ENCODE measurements at regions not wholly inside any gene's neighbourhood (a gene's known extent, or its start where the extent isn't known, plus 50 kb on each side); places are given as distances from the start of the nearest gene placed in this dataset.
"Not testable (repeated sequence)": the region's sequence is repeated elsewhere in the genome, so short reads cannot be mapped to it uniquely, and the experiment has no call there.

DNA sequence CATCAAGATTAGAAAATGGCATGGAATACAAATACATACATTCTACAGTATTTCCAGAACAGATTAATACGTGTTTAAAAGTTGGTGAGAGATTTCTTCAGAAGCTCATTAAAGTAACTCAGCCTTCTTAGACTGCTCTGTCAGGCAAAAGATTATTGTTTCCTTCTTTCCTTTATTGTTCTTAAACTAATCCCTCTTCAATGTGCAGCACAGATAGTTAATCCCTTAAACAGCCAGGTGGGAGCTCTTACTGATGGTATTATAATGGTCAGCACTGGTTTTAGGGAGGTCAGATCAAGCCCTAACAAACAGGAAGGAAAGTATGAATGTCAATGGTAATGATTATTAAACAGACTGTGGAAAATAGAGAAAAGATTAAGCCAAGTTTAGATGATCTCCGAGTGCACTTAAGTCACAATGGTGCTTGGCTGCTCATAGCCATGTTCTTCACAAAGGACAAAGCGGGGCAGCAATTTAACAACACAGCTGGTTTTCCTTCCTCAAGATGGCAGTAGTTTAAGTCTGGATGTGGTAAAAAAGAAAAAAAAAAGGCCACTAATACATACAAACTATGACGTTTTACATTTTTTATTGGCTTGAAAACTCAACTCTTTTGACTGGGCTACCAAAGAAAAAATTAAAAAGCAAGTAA is 992.6 kb downstream of the PCDH9 start:
- intact Hi-C loops (cut with DNase I): no loop called here
- no peak for ATAC-seq (ENCODE audit: poor library complexity)
- DNase-seq: no peak

DNA sequence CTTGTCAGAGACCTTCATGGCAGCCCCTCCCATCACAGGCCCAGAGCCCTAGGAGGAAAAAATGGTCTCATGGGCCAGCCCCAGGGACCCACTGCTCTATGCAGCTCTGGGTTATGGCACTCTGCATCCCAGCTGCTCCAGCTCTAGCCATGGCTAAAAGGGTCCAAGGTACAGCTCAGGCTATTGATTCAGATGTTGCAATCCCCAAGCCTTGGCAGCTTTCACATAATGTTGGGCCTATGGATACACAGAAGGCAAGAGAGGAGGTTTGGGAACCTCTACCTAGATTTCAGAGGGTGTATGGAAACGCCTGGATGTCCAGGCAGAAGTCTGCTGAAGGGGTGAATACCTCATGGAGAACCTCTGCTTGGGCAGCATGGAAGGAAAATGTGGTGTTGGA is 996.0 kb downstream of the PCDH9 start:
- intact Hi-C loops (cut with DNase I): no loop called here
- DNase-seq: no peak
- ATAC-seq (ENCODE audit: poor library complexity): no peak

DNA sequence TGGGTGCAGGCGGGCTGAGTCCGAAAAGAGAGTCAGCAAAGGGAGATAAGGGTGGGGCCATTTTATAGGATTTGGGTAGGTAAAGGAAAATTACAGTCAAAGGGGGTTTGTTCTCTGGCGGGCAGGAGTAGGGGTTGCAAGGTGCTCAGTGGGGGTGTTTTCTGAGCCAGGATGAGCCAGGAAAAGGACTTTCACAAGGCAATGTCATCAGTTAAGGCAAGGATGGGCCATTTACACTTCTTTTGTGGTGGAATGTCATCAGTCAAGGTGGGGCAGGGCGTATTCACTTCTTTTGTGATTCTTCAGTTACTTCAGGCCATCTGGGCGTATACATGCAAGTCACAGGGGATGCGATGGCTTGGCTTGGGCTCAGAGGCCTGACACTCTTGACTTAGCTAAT is 998.2 kb downstream of the PCDH9 start:
- intact Hi-C loops (cut with DNase I): not testable (repeated sequence)

DNA sequence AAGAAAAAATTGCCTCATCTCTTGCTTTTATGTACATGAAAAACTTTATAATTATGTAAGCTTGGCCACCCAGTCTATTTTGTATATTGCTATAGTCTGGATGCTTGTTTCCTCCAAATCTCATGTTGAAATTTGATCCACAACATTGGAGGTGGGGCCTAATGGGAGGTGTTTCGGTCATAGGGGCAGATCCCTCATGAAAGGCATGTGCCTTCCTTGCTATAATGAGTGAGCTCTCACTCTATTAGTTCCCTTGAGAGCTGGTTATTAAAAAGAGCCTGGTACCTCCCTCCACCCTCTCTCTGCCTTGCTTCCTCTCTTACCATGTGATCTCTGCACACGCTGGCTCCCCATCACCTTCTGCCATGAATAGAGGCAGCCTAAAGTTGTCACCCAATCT is 1005.1 kb downstream of the PCDH9 start:
- intact Hi-C loops (cut with DNase I): no loop called here
- ATAC-seq (ENCODE audit: poor library complexity): no peak
- no peak for DNase-seq

More for the DNA sequence above, 998.2 kb downstream of the PCDH9 start:
- not testable (repeated sequence) for DNase-seq; ATAC-seq (ENCODE audit: poor library complexity)

DNA sequence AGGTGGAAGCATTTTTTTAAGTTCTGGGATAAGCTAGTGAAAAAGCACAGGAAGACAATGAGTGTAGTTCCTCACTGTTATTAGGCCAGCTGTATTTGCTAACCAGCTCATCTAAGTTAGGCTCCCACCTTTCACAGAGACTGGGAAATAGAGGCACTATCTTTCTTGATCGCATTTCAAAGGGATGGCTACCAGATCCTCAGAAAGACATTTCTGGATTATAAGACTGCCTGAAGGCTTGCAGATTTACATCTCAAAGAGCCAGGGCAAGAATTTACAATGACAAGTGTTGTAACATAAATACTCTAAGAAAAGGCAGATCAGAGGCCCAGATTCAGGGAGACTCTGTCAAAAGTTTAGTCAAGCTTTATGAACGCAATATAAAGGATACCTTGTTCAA is 1005.5 kb downstream of the PCDH9 start:
- intact Hi-C loops (cut with DNase I): no loop called here
- DNase-seq (no peak), ATAC-seq (ENCODE audit: poor library complexity) (no peak)

DNA sequence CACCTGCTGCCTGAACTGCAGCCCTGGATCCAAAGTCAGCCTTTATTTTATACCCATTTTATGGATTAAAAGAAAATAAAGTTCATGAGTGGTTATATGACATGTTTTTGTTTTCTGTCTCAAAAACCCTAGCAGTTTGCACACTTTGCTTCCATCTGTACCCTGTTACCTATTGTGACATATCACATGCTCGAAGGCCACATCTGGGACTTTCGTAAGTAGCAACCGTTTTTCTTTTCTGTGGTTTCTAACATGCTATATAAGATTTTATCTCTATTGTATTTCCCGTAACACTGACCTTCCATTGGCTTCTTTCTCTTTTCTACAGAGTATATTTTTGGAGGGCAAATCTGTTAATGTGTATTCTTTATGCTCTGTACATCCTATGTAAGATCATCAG is 1007.2 kb downstream of the PCDH9 start:
- no peak for DNase-seq
- no peak for ATAC-seq (ENCODE audit: poor library complexity)
- intact Hi-C loops (cut with DNase I): no loop called here

- intact Hi-C loops (cut with DNase I): no loop called here
- no peak for ATAC-seq (ENCODE audit: poor library complexity)
- no peak for DNase-seq
These were observed 1008.0 kb downstream of the PCDH9 start for GRCh38 chr13:66222127-66222526.

DNA sequence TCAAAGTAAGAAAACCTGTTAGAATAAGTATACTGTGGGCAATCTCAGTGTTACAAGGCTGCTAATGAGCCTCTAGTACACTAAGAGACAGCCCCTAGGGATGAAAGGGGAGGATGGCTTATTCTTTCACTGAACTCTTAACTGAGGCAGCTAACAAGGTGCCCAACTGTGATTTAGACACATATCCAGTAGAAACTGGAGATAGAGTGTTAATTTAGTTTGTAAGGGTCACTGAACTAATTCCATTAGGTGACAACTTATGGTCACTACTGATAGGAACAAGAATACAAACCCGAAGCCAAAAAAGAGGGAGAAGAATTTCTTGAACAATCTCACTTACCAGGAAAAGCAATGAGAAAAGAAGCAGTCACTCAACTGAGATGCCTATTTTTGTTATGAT is 1010.6 kb downstream of the PCDH9 start:
- no peak for ATAC-seq (ENCODE audit: poor library complexity)
- intact Hi-C loops (cut with DNase I): no loop called here
- no peak for DNase-seq

GRCh38 chr13:66218583-66218982 is 1011.6 kb downstream of the PCDH9 start:
- intact Hi-C loops (cut with DNase I): no loop called here
- no peak for ATAC-seq (ENCODE audit: poor library complexity)
- no peak for DNase-seq

- intact Hi-C loops (cut with DNase I): no loop called here
- DNase-seq: no peak
- ATAC-seq (ENCODE audit: poor library complexity): no peak
These were observed 1013.4 kb downstream of the PCDH9 start for GRCh38 chr13:66216728-66217127.

DNA sequence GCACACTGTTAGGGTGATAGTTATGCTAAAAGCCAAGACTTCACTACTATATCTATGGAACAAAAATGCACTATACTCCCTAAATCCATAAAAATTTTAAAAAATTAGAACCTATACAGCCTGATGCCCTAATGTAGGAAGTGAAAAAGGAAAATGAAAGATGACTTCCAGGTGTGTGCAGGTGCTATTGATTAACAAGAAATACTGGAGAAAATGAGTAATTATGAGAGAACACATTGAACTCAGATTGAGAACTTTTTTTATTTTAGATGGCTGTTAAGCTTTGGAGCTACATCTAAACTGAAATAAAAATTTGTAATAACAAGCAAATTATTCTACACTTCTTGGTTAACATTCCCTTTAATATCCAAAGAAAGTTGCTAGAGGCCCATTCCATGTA is 1015.7 kb downstream of the PCDH9 start:
- intact Hi-C loops (cut with DNase I): no loop called here
- no peak for DNase-seq
- ATAC-seq (ENCODE audit: poor library complexity): no peak

GRCh38 chr13:66212511-66212910 is 1017.6 kb downstream of the PCDH9 start:
- DNase-seq (no peak), ATAC-seq (ENCODE audit: poor library complexity) (no peak)
- intact Hi-C loops (cut with DNase I): no loop called here

DNA sequence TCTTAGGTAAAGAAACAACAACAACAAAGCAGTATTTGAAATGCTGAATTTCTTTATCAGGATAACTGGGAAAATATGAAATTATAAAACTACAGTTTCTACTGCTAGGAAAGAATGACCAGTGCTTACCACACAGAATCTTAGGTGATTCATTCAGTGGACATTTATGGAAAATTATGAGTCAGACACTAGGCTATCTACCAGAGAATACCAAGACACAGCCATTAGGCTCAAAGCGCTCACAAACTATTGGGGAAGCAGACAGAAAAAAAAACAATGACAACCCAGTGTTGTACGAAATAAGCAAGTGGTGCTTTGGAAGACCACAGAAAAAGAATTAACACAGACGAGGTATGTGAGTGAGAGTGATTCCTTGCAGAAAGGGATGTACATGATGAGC is 1019.5 kb downstream of the PCDH9 start:
- no peak for ATAC-seq (ENCODE audit: poor library complexity)
- DNase-seq: no peak
- intact Hi-C loops (cut with DNase I): no loop called here

DNA sequence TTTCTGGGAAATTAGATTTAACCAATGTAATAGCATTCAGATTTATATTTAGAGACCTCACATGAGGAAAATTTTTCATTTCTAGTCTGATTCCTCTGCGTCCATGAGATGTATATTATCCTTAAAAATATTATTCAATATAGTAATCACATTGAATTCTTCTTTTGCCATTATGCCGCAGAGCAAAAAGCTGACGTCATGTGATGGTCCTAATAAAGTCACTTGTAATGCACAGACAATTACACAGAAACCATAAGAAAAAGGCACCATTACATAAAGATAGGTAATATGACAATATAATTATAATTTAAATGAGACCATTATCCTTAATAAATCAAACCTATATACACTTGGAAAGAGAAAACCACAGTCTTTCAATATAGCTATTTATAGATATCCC is 1021.5 kb downstream of the PCDH9 start:
- intact Hi-C loops (cut with DNase I): no loop called here
- ATAC-seq (ENCODE audit: poor library complexity): no peak
- no peak for DNase-seq

GRCh38 chr13:66207610-66208009 is 1022.5 kb downstream of the PCDH9 start:
- intact Hi-C loops (cut with DNase I): no loop called here
- DNase-seq: no peak
- no peak for ATAC-seq (ENCODE audit: poor library complexity)

DNA sequence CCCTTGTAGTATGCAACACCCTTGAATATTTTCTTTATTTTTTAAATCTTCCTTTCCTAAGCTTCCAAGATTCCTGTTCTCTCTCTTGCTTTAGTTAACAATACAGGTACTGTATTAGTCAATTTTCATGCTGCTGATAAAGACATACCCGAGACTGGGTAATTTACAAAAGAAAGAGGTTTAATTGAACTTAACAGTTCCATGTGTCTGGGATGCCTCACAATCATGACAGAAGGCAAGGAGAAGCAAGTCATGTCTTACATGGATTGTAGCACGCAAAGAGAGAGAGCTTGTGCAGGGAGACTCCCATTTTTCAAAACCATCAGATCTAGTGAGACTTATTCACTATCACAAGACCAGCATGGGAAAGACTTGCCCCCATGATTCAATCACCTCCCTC is 1024.3 kb downstream of the PCDH9 start:
- DNase-seq (no peak), ATAC-seq (ENCODE audit: poor library complexity) (no peak)
- intact Hi-C loops (cut with DNase I): no loop called here

DNA sequence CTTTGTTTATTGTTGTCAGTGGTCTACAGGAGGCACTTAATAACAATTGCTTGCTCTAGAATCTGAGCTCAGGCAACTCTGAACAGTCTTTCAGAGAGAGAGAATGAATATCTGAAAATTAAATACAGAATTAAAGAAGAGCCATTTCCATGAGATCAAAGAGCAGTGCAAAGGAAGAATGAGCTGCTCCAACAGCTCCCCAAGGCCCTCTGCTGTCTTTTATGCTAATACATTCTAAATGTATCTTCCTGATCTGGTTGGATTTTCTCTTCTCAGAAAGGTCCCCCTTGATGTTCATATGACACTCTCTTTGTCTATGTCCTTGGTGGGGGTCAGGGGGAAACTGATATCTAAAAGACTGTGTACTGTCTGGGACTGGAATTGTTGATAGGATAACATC is 1029.6 kb downstream of the PCDH9 start:
- ATAC-seq (ENCODE audit: poor library complexity) (no peak), DNase-seq (no peak)
- intact Hi-C loops (cut with DNase I): no loop called here

DNA sequence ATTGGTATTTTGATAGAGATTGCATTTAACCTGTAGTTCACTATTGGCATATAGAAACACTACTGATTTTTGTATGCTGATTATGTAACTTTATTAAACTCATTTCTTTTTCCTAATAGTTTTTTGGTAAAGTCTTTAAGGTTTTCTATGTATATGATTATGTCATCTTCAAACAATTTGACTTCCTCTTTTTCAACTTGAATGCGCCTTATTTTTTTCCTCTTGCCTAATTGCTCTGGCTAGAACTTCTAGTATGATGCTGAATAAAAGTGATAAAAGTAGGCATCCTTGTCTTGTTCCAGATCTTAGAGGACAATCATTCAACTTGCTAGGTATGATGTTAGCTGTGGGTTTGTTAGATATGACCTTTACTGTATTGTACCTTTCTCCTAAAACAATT is 1034.9 kb downstream of the PCDH9 start:
- DNase-seq (no peak), ATAC-seq (ENCODE audit: poor library complexity) (no peak)
- intact Hi-C loops (cut with DNase I): no loop called here

DNA sequence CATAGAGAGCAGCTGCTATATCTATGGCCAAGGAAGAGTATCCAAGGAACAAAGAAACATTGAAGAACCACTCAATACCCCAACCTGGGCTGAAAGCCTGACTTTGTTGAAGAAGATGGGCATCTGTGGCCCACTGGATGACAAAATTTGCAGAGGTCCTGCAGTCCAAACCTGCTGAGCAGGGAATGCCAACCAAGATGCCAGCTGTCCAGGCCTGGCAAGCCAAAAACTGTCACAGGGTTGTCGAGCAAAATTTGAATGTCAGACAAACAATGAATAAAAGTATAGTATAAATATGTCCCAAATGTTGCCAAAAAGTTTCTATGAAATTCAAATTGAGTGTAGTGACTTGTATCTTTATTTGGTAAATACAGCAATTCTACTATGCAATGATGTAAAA is 1040.2 kb downstream of the PCDH9 start:
- intact Hi-C loops (cut with DNase I): no loop called here
- ATAC-seq (ENCODE audit: poor library complexity): no peak
- DNase-seq: no peak

- intact Hi-C loops (cut with DNase I): no loop called here
- DNase-seq (no peak), ATAC-seq (ENCODE audit: poor library complexity) (no peak)
These were observed 1049.3 kb downstream of the PCDH9 start for GRCh38 chr13:66180836-66181235.

GRCh38 chr13:66171920-66172319 is 1058.2 kb downstream of the PCDH9 start:
- DNase-seq (no peak), ATAC-seq (ENCODE audit: poor library complexity) (no peak)
- intact Hi-C loops (cut with DNase I): no loop called here
